ENCODE measurements at regions not wholly inside any gene's neighbourhood (a gene's known extent, or its start where the extent isn't known, plus 50 kb on each side); places are given as distances from the start of the nearest gene placed in this dataset.

DNA sequence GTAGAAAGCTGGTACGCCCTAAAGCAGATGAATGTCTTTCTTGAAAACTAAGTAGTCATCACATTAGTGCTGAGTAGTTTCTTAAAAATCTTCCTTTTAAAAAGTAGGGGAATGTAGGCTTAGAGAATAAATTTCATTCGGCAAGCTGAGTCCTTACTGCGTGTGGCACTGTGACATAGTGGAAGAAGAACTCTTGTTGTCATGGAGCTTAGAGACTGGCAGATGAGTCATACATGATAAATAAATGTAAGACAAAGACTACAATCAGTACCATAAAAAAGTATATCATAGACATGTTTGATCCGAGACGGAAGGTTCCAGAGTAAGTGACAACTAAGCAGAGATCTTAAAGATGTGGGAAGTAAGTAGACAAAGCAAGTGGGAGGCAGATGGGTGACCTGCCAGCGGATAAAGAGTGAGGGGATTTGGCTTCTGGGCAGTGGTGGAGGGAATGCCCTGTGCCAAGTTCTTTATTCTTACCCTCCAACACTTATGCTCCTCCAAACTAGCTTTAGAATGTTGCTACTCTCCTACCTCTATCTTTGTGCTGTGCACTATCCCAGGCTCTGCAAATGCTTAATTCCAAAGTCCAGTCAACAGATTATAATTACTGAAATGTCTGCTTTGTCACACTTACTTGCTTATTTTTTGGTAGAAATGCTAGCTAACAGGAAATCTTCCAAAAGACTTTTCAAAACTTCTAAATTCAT lies 608.5 kb upstream of the USP24 start:
- TF ChIP-seq POLR2AphosphoS5 (IDR thresholded peaks at IDR 0.05) (no peak), CTCF (IDR thresholded peaks at IDR 0.05) (no peak), POLR2A (IDR thresholded peaks at IDR 0.05; ENCODE audit: low read depth) (no peak)
